ENCODE measurements at regions not wholly inside any gene's neighbourhood (a gene's known extent, or its start where the extent isn't known, plus 50 kb on each side); places are given as distances from the start of the nearest gene placed in this dataset.

- Histone ChIP-seq H3K4me3 (no peak overlapping the region), H3K27ac (no peak overlapping the region), H3K36me3 (no peaks in the 10 kb centered on the region), H3K27me3 (no peaks in the 10 kb centered on the region), H3K4me1 (no peaks in the 10 kb centered on the region), H3K9me3 (no peaks in the 10 kb centered on the region)
- DNase-seq, result no peak
- TF ChIP-seq POLR2A (IDR thresholded peaks at IDR 0.05) (no peak), CTCF (IDR thresholded peaks at IDR 0.05) (no peak)
These were observed 74.7 kb upstream of the CD44 start for GRCh38 chr11:35064114-35064800.

GRCh38 chr11:35065566-35065965 lies 73.4 kb upstream of the CD44 start:
- H3K9me3 ChIP-seq, result no peaks in the 10 kb centered on the region
- H3K4me3 ChIP-seq, result no peak overlapping the region
- H3K4me1 ChIP-seq, result no peaks in the 10 kb centered on the region
- no peaks in the 10 kb centered on the region for H3K27me3 ChIP-seq
- H3K27ac ChIP-seq, result no peak overlapping the region
- TF ChIP-seq POLR2A (IDR thresholded peaks at IDR 0.05), result no peak
- TF ChIP-seq CTCF (IDR thresholded peaks at IDR 0.05), result no peak
- no peak for DNase-seq
- H3K36me3 ChIP-seq, result no peaks in the 10 kb centered on the region

- no peak for TF ChIP-seq CTCF (IDR thresholded peaks at IDR 0.05)
- TF ChIP-seq POLR2A (IDR thresholded peaks at IDR 0.05), result no peak
- no peak overlapping the region for H3K4me3 ChIP-seq
- H3K27me3 ChIP-seq, result no peaks in the 10 kb centered on the region
- H3K4me1 ChIP-seq, result no peaks in the 10 kb centered on the region
- no peaks in the 10 kb centered on the region for H3K36me3 ChIP-seq
- no peaks in the 10 kb centered on the region for H3K9me3 ChIP-seq
- DNase-seq, result no peak
- H3K27ac ChIP-seq, result no peak overlapping the region
These were observed 72.9 kb upstream of the CD44 start for GRCh38 chr11:35066030-35066429.

- Histone ChIP-seq H3K36me3 (no peaks in the 10 kb centered on the region), H3K27me3 (no peaks in the 10 kb centered on the region), H3K27ac (peak overlapping the region in 2 of 4 donors; percentile 39 to 41), H3K9me3 (no peaks in the 10 kb centered on the region), H3K4me3 (no peak overlapping the region), H3K4me1 (no peaks in the 10 kb centered on the region)
- no peak for TF ChIP-seq CTCF (IDR thresholded peaks at IDR 0.05)
- TF ChIP-seq POLR2A (IDR thresholded peaks at IDR 0.05), result no peak
- peak in 2 of 3 donors; percentile 57 to 64 for DNase-seq
These were observed 72.1 kb upstream of the CD44 start for GRCh38 chr11:35066783-35067423.

GRCh38 chr11:35071722-35072121 lies 67.2 kb upstream of the CD44 start:
- no peak for DNase-seq
- Histone ChIP-seq H3K27ac (no peak overlapping the region), H3K36me3 (no peaks in the 10 kb centered on the region), H3K27me3 (no peaks in the 10 kb centered on the region), H3K9me3 (no peaks in the 10 kb centered on the region), H3K4me3 (no peak overlapping the region), H3K4me1 (peaks cover 0 to 3% (median 0%) of the 10 kb centered on the region in 4 donors)
- TF ChIP-seq POLR2A (IDR thresholded peaks at IDR 0.05), result no peak
- no peak for TF ChIP-seq CTCF (IDR thresholded peaks at IDR 0.05)

All from Peyer's patch (tissue), 4 donors.